ENCODE measurements at regions not wholly inside any gene's neighbourhood (a gene's known extent, or its start where the extent isn't known, plus 50 kb on each side); places are given as distances from the start of the nearest gene placed in this dataset.
"Not testable (repeated sequence)": the region's sequence is repeated elsewhere in the genome, so short reads cannot be mapped to it uniquely, and the experiment has no call there.

DNA sequence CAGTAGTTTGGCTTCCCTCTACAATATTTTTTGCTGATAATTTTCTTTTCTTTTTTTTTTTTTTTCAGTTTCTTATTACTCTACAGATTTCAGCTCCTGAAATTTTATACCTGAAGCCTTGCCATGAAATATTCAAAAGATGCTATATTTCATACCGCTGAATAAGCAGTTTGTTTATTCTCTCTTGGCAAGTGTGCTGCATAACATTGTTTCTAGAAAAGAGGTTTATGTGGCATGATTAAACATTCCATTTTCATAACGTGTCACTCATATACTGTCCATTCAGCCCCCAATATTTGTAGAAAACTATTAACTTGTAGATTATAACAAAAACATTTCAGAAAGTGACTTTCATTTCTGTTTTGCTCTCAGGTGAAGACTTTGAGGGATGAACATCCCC, 174.4 kb upstream of the NOX3 start:
- peaks cover 0 to 17% (median 3%) of the 10 kb centered on the region in 7 donors for H3K9me3 Mint-ChIP-seq
- no peaks in the 10 kb centered on the region for H3K27me3 Mint-ChIP-seq
- no peak overlapping the region for H3K27ac Mint-ChIP-seq
- H3K36me3 Mint-ChIP-seq: peaks cover 0 to 6% of the 10 kb centered on the region in 2 donors
- no peaks in the 10 kb centered on the region for H3K4me1 Mint-ChIP-seq
- no peak overlapping the region for H3K4me3 Mint-ChIP-seq
- DNase-seq: no peak
- no peak for ATAC-seq (ENCODE audit: low read depth in 2 of 2)

- no peak for ATAC-seq (ENCODE audit: low read depth in 2 of 2)
- H3K36me3 Mint-ChIP-seq: peaks cover 0 to 6% of the 10 kb centered on the region in 2 donors
These were observed 174.0 kb upstream of the NOX3 start for GRCh38 chr6:155629652-155630051.

GRCh38 chr6:155628306-155628705, 172.7 kb upstream of the NOX3 start:
- Mint-ChIP-seq H3K27ac (peak overlapping the region in 1 of 6 donors; percentile 4), H3K36me3 (peaks cover 0 to 6% of the 10 kb centered on the region in 2 donors), H3K9me3 (peaks cover 0 to 17% (median 3%) of the 10 kb centered on the region in 7 donors), H3K4me1 (no peaks in the 10 kb centered on the region), H3K27me3 (peaks cover 0 to 4% (median 0%) of the 10 kb centered on the region in 3 donors), H3K4me3 (no peak overlapping the region)
- ATAC-seq (ENCODE audit: low read depth in 2 of 2) (no peak), DNase-seq (no peak)

More at GRCh38 chr6:155629652-155630051, 174.0 kb upstream of the NOX3 start:
- Mint-ChIP-seq H3K4me3 (no peak overlapping the region), H3K27ac (peak overlapping the region in 1 of 6 donors; percentile 70), H3K27me3 (no peaks in the 10 kb centered on the region), H3K9me3 (peaks cover 0 to 17% (median 3%) of the 10 kb centered on the region in 7 donors), H3K4me1 (no peaks in the 10 kb centered on the region)
- no peak for DNase-seq

DNA sequence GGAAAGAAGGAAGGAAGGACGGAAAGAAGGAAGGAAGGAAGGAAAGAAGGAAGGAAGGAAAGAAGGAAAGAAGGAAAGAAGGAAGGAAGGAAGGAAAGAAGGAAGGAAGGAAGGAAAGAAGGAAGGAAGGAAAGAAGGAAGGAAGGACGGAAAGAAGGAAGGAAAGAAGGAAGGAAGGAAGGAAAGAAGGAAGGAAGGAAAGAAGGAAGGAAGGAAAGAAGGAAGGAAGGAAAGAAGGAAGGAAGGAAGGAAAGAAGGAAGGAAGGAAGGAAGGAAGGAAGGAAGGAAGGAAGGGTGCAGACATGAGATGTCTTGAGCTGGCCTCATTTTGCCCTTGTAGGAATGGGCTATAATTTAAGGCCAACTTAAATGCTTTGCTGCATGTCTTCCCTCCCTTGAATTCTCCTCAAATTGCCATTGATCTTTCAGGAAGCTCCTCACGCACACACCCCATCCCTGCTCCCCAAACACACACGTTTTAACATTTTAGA, 172.1 kb upstream of the NOX3 start:
- peaks cover 0 to 17% (median 3%) of the 10 kb centered on the region in 7 donors for H3K9me3 Mint-ChIP-seq
- not testable (repeated sequence) for H3K4me3 Mint-ChIP-seq; ATAC-seq (ENCODE audit: low read depth in 2 of 2); H3K27me3 Mint-ChIP-seq; H3K4me1 Mint-ChIP-seq; DNase-seq; H3K36me3 Mint-ChIP-seq
- peak overlapping the region in 1 of 6 donors; percentile 81 for H3K27ac Mint-ChIP-seq

DNA sequence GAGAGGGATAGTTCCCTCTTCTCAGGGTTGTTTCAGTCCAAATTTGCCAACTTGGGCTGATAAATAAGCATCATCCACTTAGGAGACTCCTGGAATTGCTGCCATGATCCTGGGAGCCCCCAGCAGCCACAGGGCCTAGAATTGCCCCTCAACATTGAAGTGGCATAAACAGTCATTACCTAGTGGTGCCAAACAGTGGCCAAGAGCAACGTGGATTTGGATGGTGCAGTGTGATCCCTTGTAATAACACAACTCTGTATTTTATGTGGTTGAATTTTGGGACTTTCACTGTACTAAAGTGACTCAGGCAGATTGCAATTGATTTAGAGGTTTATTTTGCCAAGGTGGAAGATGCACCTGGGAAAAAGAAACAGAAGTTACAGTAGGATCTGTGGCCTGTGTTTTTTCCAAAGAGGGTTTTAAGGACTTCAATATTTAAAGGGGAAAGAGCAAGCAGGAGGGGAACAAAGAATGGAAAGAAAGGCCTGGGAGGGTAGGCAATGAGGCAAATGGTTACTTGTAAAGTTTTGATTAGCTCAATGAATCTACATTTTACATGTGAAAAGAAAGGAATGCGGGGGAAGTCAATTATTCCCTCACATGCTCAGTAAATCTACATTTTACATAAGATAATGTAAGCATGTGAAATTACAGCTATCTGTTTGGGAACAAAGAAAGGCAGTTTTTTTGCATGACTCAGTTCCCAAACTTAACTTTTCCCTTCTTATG, 168.0 kb upstream of the NOX3 start:
- DNase-seq (no peak), ATAC-seq (ENCODE audit: low read depth in 2 of 2) (no peak)
- no peak overlapping the region for H3K4me3 Mint-ChIP-seq
- H3K9me3 Mint-ChIP-seq: peaks cover 0 to 9% (median 3%) of the 10 kb centered on the region in 7 donors
- H3K27me3 Mint-ChIP-seq: peaks cover 0 to 4% (median 0%) of the 10 kb centered on the region in 3 donors
- H3K36me3 Mint-ChIP-seq: no peaks in the 10 kb centered on the region
- H3K4me1 Mint-ChIP-seq: no peaks in the 10 kb centered on the region
- no peak overlapping the region for H3K27ac Mint-ChIP-seq

GRCh38 chr6:155614606-155615005, 159.0 kb upstream of the NOX3 start:
- Mint-ChIP-seq H3K36me3 (peaks cover 13 to 21% of the 10 kb centered on the region in 2 donors), H3K27ac (no peak overlapping the region), H3K4me1 (no peaks in the 10 kb centered on the region), H3K4me3 (no peak overlapping the region), H3K27me3 (peaks cover 0 to 6% (median 0%) of the 10 kb centered on the region in 3 donors), H3K9me3 (peaks cover 11 to 60% (median 50%) of the 10 kb centered on the region in 7 donors)
- no peak for ATAC-seq (ENCODE audit: low read depth in 2 of 2)
- DNase-seq: no peak

GRCh38 chr6:155611742-155612141, 156.1 kb upstream of the NOX3 start:
- H3K4me3 Mint-ChIP-seq: no peak overlapping the region
- H3K36me3 Mint-ChIP-seq: peaks cover 13 to 21% of the 10 kb centered on the region in 2 donors
- ATAC-seq (ENCODE audit: low read depth in 2 of 2) (no peak), DNase-seq (no peak)
- peaks cover 11 to 70% (median 51%) of the 10 kb centered on the region in 7 donors for H3K9me3 Mint-ChIP-seq
- peaks cover 0 to 6% (median 4%) of the 10 kb centered on the region in 3 donors for H3K27me3 Mint-ChIP-seq
- no peak overlapping the region for H3K27ac Mint-ChIP-seq
- no peaks in the 10 kb centered on the region for H3K4me1 Mint-ChIP-seq

DNA sequence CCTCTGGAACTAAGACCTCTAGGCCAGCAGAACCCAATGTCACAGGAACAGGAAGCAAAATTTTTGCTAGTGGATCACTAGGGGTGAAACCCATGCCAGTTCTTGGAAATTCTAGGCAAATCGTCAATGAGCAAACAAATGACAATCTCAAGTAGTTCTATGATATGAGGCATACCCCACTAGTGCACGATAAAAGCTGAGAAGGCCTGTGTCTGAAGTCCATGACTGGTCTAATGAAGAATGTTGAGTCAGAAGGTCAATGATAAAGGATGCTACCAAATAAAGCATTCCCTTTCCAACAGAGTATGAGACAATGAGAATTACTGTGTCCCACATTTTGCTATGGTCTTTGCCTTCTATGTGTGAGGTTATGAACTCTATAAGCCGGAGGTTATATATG, 149.4 kb upstream of the NOX3 start:
- H3K4me3 Mint-ChIP-seq: no peak overlapping the region
- ATAC-seq (ENCODE audit: low read depth in 2 of 2): no peak
- H3K27ac Mint-ChIP-seq: peak overlapping the region in 1 of 6 donors; percentile 65
- peaks cover 0 to 17% (median 6%) of the 10 kb centered on the region in 7 donors for H3K9me3 Mint-ChIP-seq
- DNase-seq: no peak
- no peaks in the 10 kb centered on the region for H3K4me1 Mint-ChIP-seq
- no peaks in the 10 kb centered on the region for H3K36me3 Mint-ChIP-seq
- peaks cover 0 to 4% (median 0%) of the 10 kb centered on the region in 3 donors for H3K27me3 Mint-ChIP-seq

GRCh38 chr6:155599561-155599960, 143.9 kb upstream of the NOX3 start:
- no peaks in the 10 kb centered on the region for H3K9me3 Mint-ChIP-seq
- H3K4me3 Mint-ChIP-seq: no peak overlapping the region
- H3K4me1 Mint-ChIP-seq: no peaks in the 10 kb centered on the region
- ATAC-seq (ENCODE audit: low read depth in 2 of 2) (no peak), DNase-seq (no peak)
- H3K27ac Mint-ChIP-seq: peak overlapping the region in 1 of 6 donors; percentile 58
- H3K27me3 Mint-ChIP-seq: peaks cover 0 to 8% (median 0%) of the 10 kb centered on the region in 3 donors
- no peaks in the 10 kb centered on the region for H3K36me3 Mint-ChIP-seq

DNA sequence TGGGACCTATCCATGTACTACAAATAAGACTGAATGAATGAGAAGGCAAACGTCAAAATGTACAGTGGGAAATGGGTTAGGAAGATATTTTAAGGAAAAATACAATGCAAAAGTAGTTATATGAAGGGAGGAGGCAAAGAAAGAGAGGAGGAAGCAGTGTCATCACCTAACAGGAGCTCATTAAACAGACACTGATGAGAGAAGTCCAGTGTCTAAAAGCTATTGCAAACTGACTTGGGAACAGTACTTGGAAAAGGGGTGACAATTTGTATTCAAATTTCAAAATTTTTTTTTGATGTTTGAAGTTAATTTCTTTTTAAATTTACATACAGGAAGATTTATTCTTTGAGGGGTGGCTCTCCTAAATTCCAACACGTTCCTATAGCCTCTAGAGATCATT, 143.5 kb upstream of the NOX3 start:
- H3K27ac Mint-ChIP-seq: peak overlapping the region in 1 of 6 donors; percentile 58
- ATAC-seq (ENCODE audit: low read depth in 2 of 2) (no peak), DNase-seq (no peak)
- no peaks in the 10 kb centered on the region for H3K36me3 Mint-ChIP-seq
- H3K4me1 Mint-ChIP-seq: no peaks in the 10 kb centered on the region
- peaks cover 0 to 8% (median 0%) of the 10 kb centered on the region in 3 donors for H3K27me3 Mint-ChIP-seq
- H3K9me3 Mint-ChIP-seq: no peaks in the 10 kb centered on the region
- H3K4me3 Mint-ChIP-seq: no peak overlapping the region

DNA sequence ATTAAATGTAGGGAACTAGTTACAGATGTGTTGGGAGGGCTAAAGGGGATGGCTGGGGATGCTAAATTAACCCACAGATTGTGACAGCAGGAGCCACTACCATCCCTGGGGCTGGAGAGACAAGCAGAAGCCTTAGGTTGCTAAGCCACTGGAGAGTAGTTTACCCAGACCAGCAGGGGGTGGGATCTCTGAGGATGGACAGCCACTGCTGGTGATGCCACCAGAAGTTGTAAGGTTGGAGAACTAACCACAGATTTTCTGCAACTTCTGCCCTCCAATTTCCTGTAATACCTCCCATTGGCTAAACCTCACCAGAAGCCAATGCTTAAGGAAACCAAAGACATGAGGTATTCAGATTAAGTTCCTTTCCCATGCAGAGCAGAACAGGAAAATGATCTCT, 139.6 kb upstream of the NOX3 start:
- ATAC-seq (ENCODE audit: low read depth in 2 of 2): no peak
- Mint-ChIP-seq H3K4me1 (no peaks in the 10 kb centered on the region), H3K27me3 (peaks cover 0 to 8% (median 0%) of the 10 kb centered on the region in 3 donors)

GRCh38 chr6:155591741-155592140, 136.1 kb upstream of the NOX3 start:
- no peaks in the 10 kb centered on the region for H3K4me1 Mint-ChIP-seq
- peaks cover 0 to 4% (median 0%) of the 10 kb centered on the region in 3 donors for H3K27me3 Mint-ChIP-seq
- no peak for ATAC-seq (ENCODE audit: low read depth in 2 of 2)
- H3K36me3 Mint-ChIP-seq: peaks cover 0 to 5% of the 10 kb centered on the region in 2 donors
- no peak overlapping the region for H3K27ac Mint-ChIP-seq
- H3K4me3 Mint-ChIP-seq: no peak overlapping the region
- peaks cover 0 to 12% (median 4%) of the 10 kb centered on the region in 7 donors for H3K9me3 Mint-ChIP-seq
- DNase-seq: no peak

More for the DNA sequence above, 139.6 kb upstream of the NOX3 start:
- Mint-ChIP-seq H3K36me3 (no peaks in the 10 kb centered on the region), H3K27ac (no peak overlapping the region), H3K4me3 (no peak overlapping the region), H3K9me3 (no peaks in the 10 kb centered on the region)
- no peak for DNase-seq

- Mint-ChIP-seq H3K27me3 (peaks cover 0 to 4% (median 0%) of the 10 kb centered on the region in 3 donors), H3K9me3 (peaks cover 0 to 12% (median 4%) of the 10 kb centered on the region in 7 donors), H3K27ac (no peak overlapping the region), H3K4me3 (no peak overlapping the region), H3K36me3 (peaks cover 0 to 5% of the 10 kb centered on the region in 2 donors), H3K4me1 (no peaks in the 10 kb centered on the region)
- ATAC-seq (ENCODE audit: low read depth in 2 of 2) (no peak), DNase-seq (no peak)
These were observed 133.6 kb upstream of the NOX3 start for GRCh38 chr6:155589190-155589589.

GRCh38 chr6:155587817-155588216, 132.2 kb upstream of the NOX3 start:
- no peak overlapping the region for H3K27ac Mint-ChIP-seq
- DNase-seq: no peak
- peaks cover 0 to 5% of the 10 kb centered on the region in 2 donors for H3K36me3 Mint-ChIP-seq
- ATAC-seq (ENCODE audit: low read depth in 2 of 2): no peak
- H3K4me3 Mint-ChIP-seq: no peak overlapping the region
- H3K4me1 Mint-ChIP-seq: peaks cover 0 to 2% (median 0%) of the 10 kb centered on the region in 3 donors
- peaks cover 0 to 19% (median 5%) of the 10 kb centered on the region in 7 donors for H3K9me3 Mint-ChIP-seq
- peaks cover 0 to 4% (median 0%) of the 10 kb centered on the region in 3 donors for H3K27me3 Mint-ChIP-seq

Measured in naive B cell (primary cell).